H7 (cell line): ENCODE measurements at regions not wholly inside any gene's neighbourhood (a gene's known extent, or its start where the extent isn't known, plus 50 kb on each side); places are given as distances from the start of the nearest gene placed in this dataset.
A peak's percentile ranks its signal among the peaks of the same experiment; 100 is the strongest.

ENCODE experiments used
- DNase-seq: peaks from one replicate; pipeline ENCODE4 v3.0.0; 2012
- H3K27me3 ChIP-seq: 2 replicates; pipeline ENCODE4 v1.6.0; 2011; ENCODE audit warnings: mild to moderate bottlenecking, low read length; ENCODE audit not compliant: control insufficient read depth, insufficient read depth
- H3K36me3 ChIP-seq: replicated peaks from 2 replicates; pipeline ENCODE4 v1.5.1; 2011; ENCODE audit warnings: low read length; ENCODE audit not compliant: control insufficient read depth, insufficient read depth
- H3K4me3 ChIP-seq: 2 replicates; pipeline ENCODE4 v1.5.1; 2011; ENCODE audit warnings: low read depth, mild to moderate bottlenecking, control low read depth, low read length, moderate library complexity; ENCODE audit not compliant: insufficient read depth

- Histone ChIP-seq H3K36me3 (no peaks in the 10 kb centered on the region), H3K27me3 (no peaks in the 10 kb centered on the region), H3K4me3 (peak overlapping the region; percentile 19)
- peak; percentile 17 for DNase-seq
Measured at GRCh38 chr18:34592961-34593382, 117.1 kb upstream of the DTNA start.

- Histone ChIP-seq H3K27me3 (no peaks in the 10 kb centered on the region), H3K4me3 (no peak overlapping the region), H3K36me3 (no peaks in the 10 kb centered on the region)
- no peak for DNase-seq
Measured at GRCh38 chr18:34594266-34594665, 115.8 kb upstream of the DTNA start.

DNA sequence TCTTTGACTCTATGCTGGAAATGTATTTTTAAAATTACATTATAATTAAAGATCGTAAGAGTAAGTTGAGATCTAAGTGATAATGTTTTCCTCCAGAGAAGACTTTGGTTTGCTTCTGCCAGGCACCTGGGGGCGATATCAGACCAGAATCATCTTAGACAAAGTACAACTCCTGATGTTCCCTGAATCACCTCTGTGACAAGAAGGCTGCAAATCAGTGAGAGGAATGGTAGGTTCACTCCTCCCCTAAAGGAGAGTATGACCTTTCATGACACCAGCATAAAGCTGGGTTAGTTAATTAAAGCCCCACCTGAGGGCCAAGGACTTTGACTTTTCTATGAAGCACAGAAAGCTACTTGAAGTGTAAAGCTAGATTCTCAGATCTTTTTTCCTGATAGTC is 114.4 kb upstream of the DTNA start:
- no peak for DNase-seq
- no peak overlapping the region for H3K4me3 ChIP-seq
- no peaks in the 10 kb centered on the region for H3K27me3 ChIP-seq
- no peaks in the 10 kb centered on the region for H3K36me3 ChIP-seq

DNA sequence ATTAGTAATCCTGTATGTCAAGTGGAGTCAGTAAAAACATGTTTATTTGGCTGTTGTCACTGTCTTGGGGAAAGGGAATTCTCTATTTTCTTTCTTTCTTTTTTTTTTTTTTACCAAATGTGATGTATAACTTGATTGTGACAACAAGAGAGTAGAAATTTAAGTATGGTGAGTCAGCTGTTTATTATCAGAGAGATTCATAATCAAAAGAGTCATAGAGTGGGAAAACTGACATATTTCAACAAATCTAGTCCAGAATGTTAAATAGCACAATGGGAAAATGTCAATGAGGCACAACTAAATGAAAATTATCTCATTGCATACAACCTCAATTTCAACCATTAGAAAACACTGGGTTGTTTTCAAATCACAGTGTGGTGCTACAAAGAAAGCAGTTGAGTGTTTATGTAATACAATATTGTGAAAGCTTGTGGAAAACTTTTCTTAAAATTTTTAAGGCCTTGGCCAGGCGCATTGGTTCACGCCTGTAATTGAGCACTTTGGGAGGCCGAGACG is 111.9 kb upstream of the DTNA start:
- Histone ChIP-seq H3K27me3 (no peaks in the 10 kb centered on the region), H3K4me3 (no peak overlapping the region), H3K36me3 (no peaks in the 10 kb centered on the region)
- DNase-seq: no peak

DNA sequence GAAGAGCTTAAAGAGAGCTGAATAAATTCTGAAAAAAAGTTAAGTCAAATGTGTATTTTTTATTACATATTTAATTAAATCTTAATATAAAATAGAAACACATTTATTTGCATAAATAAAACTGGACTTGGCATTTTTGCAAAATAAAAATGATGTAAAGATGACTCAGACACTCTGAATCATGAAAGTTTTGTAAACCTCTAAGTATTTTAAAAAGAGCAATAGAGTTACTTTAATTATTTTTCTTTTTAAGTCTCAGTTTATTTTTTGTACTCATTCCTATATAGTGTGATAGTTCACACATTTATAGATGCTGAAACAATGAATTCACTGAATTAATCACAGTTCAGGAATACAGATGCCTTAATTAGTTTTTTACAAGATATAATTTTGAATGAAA is 109.9 kb upstream of the DTNA start:
- Histone ChIP-seq H3K27me3 (no peaks in the 10 kb centered on the region), H3K36me3 (no peaks in the 10 kb centered on the region), H3K4me3 (no peak overlapping the region)
- DNase-seq: no peak

DNA sequence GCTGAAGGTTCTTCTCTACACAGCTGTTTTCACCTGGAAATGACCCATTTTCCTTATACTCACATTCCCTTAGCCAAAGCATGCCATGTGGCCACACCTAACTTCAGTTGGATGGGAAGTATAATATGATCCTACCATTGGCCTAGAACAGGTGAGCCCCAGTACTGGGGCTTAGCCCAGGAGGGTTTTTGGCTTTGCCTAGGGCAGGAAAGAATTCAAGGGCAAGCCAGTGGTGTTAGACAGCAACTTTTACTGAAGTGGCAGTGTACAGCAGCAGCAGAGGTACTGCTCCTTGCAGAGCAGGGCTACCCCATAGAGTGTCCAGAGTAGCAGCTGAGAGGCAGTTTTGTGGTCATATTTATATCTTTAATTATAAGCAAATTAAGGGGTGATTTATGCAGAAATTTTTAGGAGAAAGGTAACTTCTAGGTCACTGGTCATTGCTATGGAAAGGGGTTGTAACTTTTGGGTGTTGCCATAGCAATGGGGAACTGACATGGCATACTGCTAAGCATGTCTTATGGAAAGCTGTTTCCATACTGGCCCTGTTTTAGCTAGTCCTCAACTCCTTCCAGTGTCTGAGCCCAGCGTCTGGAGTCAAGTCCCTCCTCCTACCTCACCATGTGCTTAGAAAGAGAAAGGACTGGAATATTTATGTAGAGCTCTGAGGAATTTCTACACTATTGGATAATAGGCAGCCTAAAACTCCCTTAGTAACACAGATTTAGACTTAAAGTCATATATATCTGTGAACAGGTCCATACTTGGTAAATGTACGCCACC is 109.0 kb upstream of the DTNA start:
- no peaks in the 10 kb centered on the region for H3K27me3 ChIP-seq
- H3K4me3 ChIP-seq: no peak overlapping the region
- H3K36me3 ChIP-seq: no peaks in the 10 kb centered on the region
- no peak for DNase-seq

DNA sequence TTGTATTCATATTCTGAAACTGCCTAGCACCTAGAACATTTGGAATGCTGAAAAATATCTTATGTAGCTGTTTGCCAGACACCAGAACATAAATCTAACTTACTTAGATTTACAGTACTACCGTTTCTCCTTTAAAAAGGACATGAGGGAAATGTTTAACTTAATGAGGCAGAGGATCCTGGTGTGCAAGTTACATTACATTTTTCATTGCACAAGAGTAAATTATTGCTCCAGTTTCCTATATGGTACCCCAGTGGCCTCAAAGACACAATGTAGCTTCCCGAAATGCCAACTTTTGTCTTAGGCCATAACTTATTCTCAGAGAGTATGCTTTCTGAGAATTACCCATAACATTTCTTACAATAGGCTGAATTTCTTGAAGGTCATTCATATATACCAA is 105.5 kb upstream of the DTNA start:
- Histone ChIP-seq H3K27me3 (no peaks in the 10 kb centered on the region), H3K36me3 (no peaks in the 10 kb centered on the region), H3K4me3 (no peak overlapping the region)
- DNase-seq: no peak

GRCh38 chr18:34606851-34607250 is 103.2 kb upstream of the DTNA start:
- no peaks in the 10 kb centered on the region for H3K36me3 ChIP-seq
- H3K27me3 ChIP-seq: no peaks in the 10 kb centered on the region
- no peak overlapping the region for H3K4me3 ChIP-seq
- DNase-seq: no peak

DNA sequence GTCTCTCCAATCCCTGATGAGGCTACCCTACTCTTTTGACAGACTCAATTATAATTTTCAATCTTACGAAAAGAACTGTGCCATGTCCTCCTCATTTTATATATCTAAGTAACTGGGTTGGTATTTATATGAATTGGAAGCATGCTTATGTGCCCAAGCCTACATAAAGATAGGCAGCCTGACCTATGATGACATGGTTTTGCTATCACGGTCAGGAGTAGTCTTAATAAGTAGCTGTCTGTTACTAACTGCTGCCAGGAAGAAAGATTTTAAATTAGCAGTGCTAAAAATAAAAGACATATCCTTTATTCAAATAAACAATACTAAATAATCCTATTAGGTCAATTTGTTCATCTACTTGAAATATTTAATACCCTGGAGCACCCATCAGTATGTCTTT is 102.0 kb upstream of the DTNA start:
- Histone ChIP-seq H3K36me3 (no peaks in the 10 kb centered on the region), H3K27me3 (no peaks in the 10 kb centered on the region), H3K4me3 (no peak overlapping the region)
- DNase-seq: no peak

- no peaks in the 10 kb centered on the region for H3K36me3 ChIP-seq
- H3K27me3 ChIP-seq: no peaks in the 10 kb centered on the region
- H3K4me3 ChIP-seq: no peak overlapping the region
- no peak for DNase-seq
Measured at GRCh38 chr18:34609986-34610648, 100.0 kb upstream of the DTNA start.

- Histone ChIP-seq H3K36me3 (no peaks in the 10 kb centered on the region), H3K27me3 (no peaks in the 10 kb centered on the region), H3K4me3 (no peak overlapping the region)
- no peak for DNase-seq
Measured at GRCh38 chr18:34611904-34612303, 98.2 kb upstream of the DTNA start.

DNA sequence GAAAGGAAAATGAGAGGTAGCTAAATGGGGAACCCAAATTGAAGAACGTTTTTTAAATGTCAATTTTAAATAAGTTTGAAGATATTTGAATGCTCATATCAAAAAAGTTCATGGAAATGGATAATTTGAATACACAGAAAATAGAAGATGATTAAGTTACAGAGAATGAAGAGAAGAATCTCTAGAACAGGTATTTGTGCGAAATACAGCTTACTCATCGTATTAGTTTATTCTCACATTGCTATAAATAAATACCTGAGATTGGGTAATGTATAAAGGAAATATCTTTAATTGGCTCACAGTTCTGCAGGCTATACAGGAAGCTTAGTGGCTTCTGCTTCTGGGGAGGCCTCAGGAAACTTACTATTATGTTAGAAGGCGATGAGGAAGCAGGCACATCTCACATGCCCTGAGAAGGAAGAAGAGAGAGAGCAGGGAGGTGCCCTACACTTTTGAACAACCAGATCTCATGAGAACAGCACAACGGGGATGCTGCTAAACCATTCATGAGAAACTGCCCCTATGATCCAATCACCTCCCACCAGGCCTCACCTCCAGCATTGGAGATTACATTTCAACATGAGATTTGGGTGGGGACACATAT is 89.7 kb upstream of the DTNA start:
- Histone ChIP-seq H3K36me3 (no peaks in the 10 kb centered on the region), H3K4me3 (no peak overlapping the region), H3K27me3 (no peaks in the 10 kb centered on the region)
- no peak for DNase-seq

DNA sequence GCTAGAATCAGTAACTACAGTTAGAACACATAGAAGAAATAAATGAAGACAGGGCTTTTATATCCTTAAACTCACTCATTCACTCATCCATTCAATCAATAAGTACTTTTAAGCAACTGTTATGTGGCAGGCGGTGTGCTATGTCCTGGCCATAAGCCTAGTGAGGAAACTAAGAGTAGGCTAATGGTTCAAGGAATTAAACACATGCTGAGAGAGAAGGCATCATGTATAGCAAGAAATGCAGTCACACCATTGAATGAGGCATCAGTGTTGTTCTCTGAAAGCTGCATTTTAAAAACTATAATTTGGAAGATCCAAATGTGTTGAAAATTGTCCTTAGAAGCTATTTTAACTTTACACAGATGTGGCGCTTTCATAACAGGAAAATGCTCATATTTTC is 86.5 kb upstream of the DTNA start:
- DNase-seq: no peak
- no peaks in the 10 kb centered on the region for H3K36me3 ChIP-seq
- no peak overlapping the region for H3K4me3 ChIP-seq
- H3K27me3 ChIP-seq: no peaks in the 10 kb centered on the region

DNA sequence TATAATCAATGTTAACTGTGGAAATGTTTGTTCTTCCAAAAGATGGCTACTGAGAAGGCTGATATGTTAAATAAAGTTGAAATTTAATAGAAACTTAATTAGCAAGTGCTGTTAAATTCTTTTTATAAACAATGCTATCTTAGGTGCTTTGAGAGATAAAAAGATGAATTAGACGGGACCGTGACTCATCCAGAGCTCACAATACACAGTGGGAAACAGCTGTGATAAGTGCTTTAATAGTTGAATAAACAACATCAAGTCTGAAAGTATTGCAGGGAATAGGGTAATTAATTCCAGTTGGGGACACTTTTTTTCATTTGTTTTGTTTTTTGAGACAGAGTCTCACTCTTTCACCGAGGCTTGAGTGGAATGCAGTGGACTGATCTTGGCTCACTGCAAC is 85.5 kb upstream of the DTNA start:
- no peak for DNase-seq
- H3K36me3 ChIP-seq: no peaks in the 10 kb centered on the region
- H3K27me3 ChIP-seq: no peaks in the 10 kb centered on the region
- no peak overlapping the region for H3K4me3 ChIP-seq
